ENCODE measurements at regions not wholly inside any gene's neighbourhood (a gene's known extent, or its start where the extent isn't known, plus 50 kb on each side); places are given as distances from the start of the nearest gene placed in this dataset.

- H3K9me3 ChIP-seq (ENCODE audit: control insufficient read depth in 2 of 2, low read length in 2 of 2) = no peaks in the 10 kb centered on the region
- H3K4me3 ChIP-seq (ENCODE audit: low read length in 2 of 2) = no peak overlapping the region
- H3K9ac ChIP-seq (ENCODE audit: low read length in 2 of 2) = no peak overlapping the region
- no peaks in the 10 kb centered on the region for H3K4me1 ChIP-seq (ENCODE audit: control insufficient read depth, insufficient read depth, low read length)
- no peak overlapping the region for H3K27ac ChIP-seq (ENCODE audit: low read length)
- no peaks in the 10 kb centered on the region for H3K27me3 ChIP-seq (ENCODE audit: control insufficient read depth in 1 of 2, insufficient read depth in 2 of 2, low read length in 2 of 2)
- no peaks in the 10 kb centered on the region for H3K36me3 ChIP-seq (ENCODE audit: control insufficient read depth in 2 of 2, insufficient read depth in 2 of 2, low read length in 2 of 2)
Measured at GRCh38 chr11:91822805-91823204, 401.8 kb upstream of the FAT3 start.

GRCh38 chr11:91820709-91821108, 403.9 kb upstream of the FAT3 start:
- Histone ChIP-seq H3K4me3 (ENCODE audit: low read length in 2 of 2) (no peak overlapping the region), H3K9me3 (ENCODE audit: control insufficient read depth in 2 of 2, low read length in 2 of 2) (no peaks in the 10 kb centered on the region), H3K4me1 (ENCODE audit: control insufficient read depth, insufficient read depth, low read length) (no peaks in the 10 kb centered on the region), H3K27me3 (ENCODE audit: control insufficient read depth in 1 of 2, insufficient read depth in 2 of 2, low read length in 2 of 2) (no peaks in the 10 kb centered on the region), H3K36me3 (ENCODE audit: control insufficient read depth in 2 of 2, insufficient read depth in 2 of 2, low read length in 2 of 2) (no peaks in the 10 kb centered on the region), H3K9ac (ENCODE audit: low read length in 2 of 2) (no peak overlapping the region), H3K27ac (ENCODE audit: low read length) (no peak overlapping the region)

- Histone ChIP-seq H3K9me3 (ENCODE audit: control insufficient read depth in 2 of 2, low read length in 2 of 2) (no peaks in the 10 kb centered on the region), H3K9ac (ENCODE audit: low read length in 2 of 2) (no peak overlapping the region), H3K36me3 (ENCODE audit: control insufficient read depth in 2 of 2, insufficient read depth in 2 of 2, low read length in 2 of 2) (no peaks in the 10 kb centered on the region), H3K27me3 (ENCODE audit: control insufficient read depth in 1 of 2, insufficient read depth in 2 of 2, low read length in 2 of 2) (no peaks in the 10 kb centered on the region), H3K27ac (ENCODE audit: low read length) (no peak overlapping the region), H3K4me3 (ENCODE audit: low read length in 2 of 2) (no peak overlapping the region), H3K4me1 (ENCODE audit: control insufficient read depth, insufficient read depth, low read length) (no peaks in the 10 kb centered on the region)
Measured at GRCh38 chr11:91819777-91820176, 404.8 kb upstream of the FAT3 start.

- Histone ChIP-seq H3K27ac (ENCODE audit: low read length) (no peak overlapping the region), H3K9me3 (ENCODE audit: control insufficient read depth in 2 of 2, low read length in 2 of 2) (no peaks in the 10 kb centered on the region), H3K27me3 (ENCODE audit: control insufficient read depth in 1 of 2, insufficient read depth in 2 of 2, low read length in 2 of 2) (no peaks in the 10 kb centered on the region), H3K4me3 (ENCODE audit: low read length in 2 of 2) (no peak overlapping the region), H3K4me1 (ENCODE audit: control insufficient read depth, insufficient read depth, low read length) (no peaks in the 10 kb centered on the region), H3K36me3 (ENCODE audit: control insufficient read depth in 2 of 2, insufficient read depth in 2 of 2, low read length in 2 of 2) (no peaks in the 10 kb centered on the region), H3K9ac (ENCODE audit: low read length in 2 of 2) (no peak overlapping the region)
Measured at GRCh38 chr11:91819195-91819594, 405.4 kb upstream of the FAT3 start.

- H3K9ac ChIP-seq (ENCODE audit: low read length in 2 of 2) = no peak overlapping the region
- no peaks in the 10 kb centered on the region for H3K4me1 ChIP-seq (ENCODE audit: control insufficient read depth, insufficient read depth, low read length)
- no peaks in the 10 kb centered on the region for H3K27me3 ChIP-seq (ENCODE audit: control insufficient read depth in 1 of 2, insufficient read depth in 2 of 2, low read length in 2 of 2)
- H3K9me3 ChIP-seq (ENCODE audit: control insufficient read depth in 2 of 2, low read length in 2 of 2) = no peaks in the 10 kb centered on the region
- H3K4me3 ChIP-seq (ENCODE audit: low read length in 2 of 2) = no peak overlapping the region
- no peaks in the 10 kb centered on the region for H3K36me3 ChIP-seq (ENCODE audit: control insufficient read depth in 2 of 2, insufficient read depth in 2 of 2, low read length in 2 of 2)
- H3K27ac ChIP-seq (ENCODE audit: low read length) = no peak overlapping the region
Measured at GRCh38 chr11:91817996-91818395, 406.6 kb upstream of the FAT3 start.

GRCh38 chr11:91813263-91813662, 411.4 kb upstream of the FAT3 start:
- Histone ChIP-seq H3K27me3 (ENCODE audit: control insufficient read depth in 1 of 2, insufficient read depth in 2 of 2, low read length in 2 of 2) (no peaks in the 10 kb centered on the region), H3K9me3 (ENCODE audit: control insufficient read depth in 2 of 2, low read length in 2 of 2) (no peaks in the 10 kb centered on the region), H3K9ac (ENCODE audit: low read length in 2 of 2) (no peak overlapping the region), H3K27ac (ENCODE audit: low read length) (no peak overlapping the region), H3K4me3 (ENCODE audit: low read length in 2 of 2) (no peak overlapping the region), H3K36me3 (ENCODE audit: control insufficient read depth in 2 of 2, insufficient read depth in 2 of 2, low read length in 2 of 2) (no peaks in the 10 kb centered on the region), H3K4me1 (ENCODE audit: control insufficient read depth, insufficient read depth, low read length) (no peaks in the 10 kb centered on the region)

- no peak overlapping the region for H3K9ac ChIP-seq (ENCODE audit: low read length in 2 of 2)
- H3K4me1 ChIP-seq (ENCODE audit: control insufficient read depth, insufficient read depth, low read length) = no peaks in the 10 kb centered on the region
- no peak overlapping the region for H3K27ac ChIP-seq (ENCODE audit: low read length)
- H3K36me3 ChIP-seq (ENCODE audit: control insufficient read depth in 2 of 2, insufficient read depth in 2 of 2, low read length in 2 of 2) = no peaks in the 10 kb centered on the region
- no peaks in the 10 kb centered on the region for H3K27me3 ChIP-seq (ENCODE audit: control insufficient read depth in 1 of 2, insufficient read depth in 2 of 2, low read length in 2 of 2)
- H3K4me3 ChIP-seq (ENCODE audit: low read length in 2 of 2) = no peak overlapping the region
- no peaks in the 10 kb centered on the region for H3K9me3 ChIP-seq (ENCODE audit: control insufficient read depth in 2 of 2, low read length in 2 of 2)
Measured at GRCh38 chr11:91810871-91811270, 413.7 kb upstream of the FAT3 start.

GRCh38 chr11:91805293-91805692, 419.3 kb upstream of the FAT3 start:
- no peak overlapping the region for H3K27ac ChIP-seq (ENCODE audit: low read length)
- H3K9ac ChIP-seq (ENCODE audit: low read length in 2 of 2) = no peak overlapping the region
- H3K4me3 ChIP-seq (ENCODE audit: low read length in 2 of 2) = no peak overlapping the region
- H3K36me3 ChIP-seq (ENCODE audit: control insufficient read depth in 2 of 2, insufficient read depth in 2 of 2, low read length in 2 of 2) = no peaks in the 10 kb centered on the region
- no peaks in the 10 kb centered on the region for H3K9me3 ChIP-seq (ENCODE audit: control insufficient read depth in 2 of 2, low read length in 2 of 2)
- no peaks in the 10 kb centered on the region for H3K4me1 ChIP-seq (ENCODE audit: control insufficient read depth, insufficient read depth, low read length)
- no peaks in the 10 kb centered on the region for H3K27me3 ChIP-seq (ENCODE audit: control insufficient read depth in 1 of 2, insufficient read depth in 2 of 2, low read length in 2 of 2)

- Histone ChIP-seq H3K36me3 (ENCODE audit: control insufficient read depth in 2 of 2, insufficient read depth in 2 of 2, low read length in 2 of 2) (no peaks in the 10 kb centered on the region), H3K4me3 (ENCODE audit: low read length in 2 of 2) (no peak overlapping the region)
Measured at GRCh38 chr11:91804042-91804441, 420.6 kb upstream of the FAT3 start.

GRCh38 chr11:91802475-91802874, 422.1 kb upstream of the FAT3 start:
- H3K27me3 ChIP-seq (ENCODE audit: control insufficient read depth in 1 of 2, insufficient read depth in 2 of 2, low read length in 2 of 2) = no peaks in the 10 kb centered on the region
- no peaks in the 10 kb centered on the region for H3K36me3 ChIP-seq (ENCODE audit: control insufficient read depth in 2 of 2, insufficient read depth in 2 of 2, low read length in 2 of 2)
- H3K4me3 ChIP-seq (ENCODE audit: low read length in 2 of 2) = no peak overlapping the region
- H3K27ac ChIP-seq (ENCODE audit: low read length) = no peak overlapping the region
- no peaks in the 10 kb centered on the region for H3K4me1 ChIP-seq (ENCODE audit: control insufficient read depth, insufficient read depth, low read length)
- H3K9ac ChIP-seq (ENCODE audit: low read length in 2 of 2) = no peak overlapping the region
- no peaks in the 10 kb centered on the region for H3K9me3 ChIP-seq (ENCODE audit: control insufficient read depth in 2 of 2, low read length in 2 of 2)

More at GRCh38 chr11:91804042-91804441, 420.6 kb upstream of the FAT3 start:
- Histone ChIP-seq H3K27ac (ENCODE audit: low read length) (no peak overlapping the region), H3K4me1 (ENCODE audit: control insufficient read depth, insufficient read depth, low read length) (no peaks in the 10 kb centered on the region), H3K27me3 (ENCODE audit: control insufficient read depth in 1 of 2, insufficient read depth in 2 of 2, low read length in 2 of 2) (no peaks in the 10 kb centered on the region), H3K9ac (ENCODE audit: low read length in 2 of 2) (no peak overlapping the region), H3K9me3 (ENCODE audit: control insufficient read depth in 2 of 2, low read length in 2 of 2) (no peaks in the 10 kb centered on the region)

- no peak overlapping the region for H3K4me3 ChIP-seq (ENCODE audit: low read length in 2 of 2)
- H3K36me3 ChIP-seq (ENCODE audit: control insufficient read depth in 2 of 2, insufficient read depth in 2 of 2, low read length in 2 of 2) = no peaks in the 10 kb centered on the region
- no peaks in the 10 kb centered on the region for H3K4me1 ChIP-seq (ENCODE audit: control insufficient read depth, insufficient read depth, low read length)
- no peak overlapping the region for H3K9ac ChIP-seq (ENCODE audit: low read length in 2 of 2)
- H3K27me3 ChIP-seq (ENCODE audit: control insufficient read depth in 1 of 2, insufficient read depth in 2 of 2, low read length in 2 of 2) = no peaks in the 10 kb centered on the region
- no peak overlapping the region for H3K27ac ChIP-seq (ENCODE audit: low read length)
- H3K9me3 ChIP-seq (ENCODE audit: control insufficient read depth in 2 of 2, low read length in 2 of 2) = no peaks in the 10 kb centered on the region
Measured at GRCh38 chr11:91800208-91800914, 424.3 kb upstream of the FAT3 start.

Data from stomach smooth muscle (tissue), 2 donors.